NOMO-1 treated with DMSO at 0.1 percent for 48 hours (cell line): ENCODE measurements at regions not wholly inside any gene's neighbourhood (a gene's known extent, or its start where the extent isn't known, plus 50 kb on each side); places are given as distances from the start of the nearest gene placed in this dataset.
A peak's percentile ranks its signal among the peaks of the same experiment; 100 is the strongest.
"Not testable (repeated sequence)": the region's sequence is repeated elsewhere in the genome, so short reads cannot be mapped to it uniquely, and the experiment has no call there.

ENCODE experiments used
- DNase-seq: peaks from one replicate; lab custom pipeline; 2025; ENCODE audit not compliant: unreplicated experiment; lab: John Stamatoyannopoulos, UW

DNA sequence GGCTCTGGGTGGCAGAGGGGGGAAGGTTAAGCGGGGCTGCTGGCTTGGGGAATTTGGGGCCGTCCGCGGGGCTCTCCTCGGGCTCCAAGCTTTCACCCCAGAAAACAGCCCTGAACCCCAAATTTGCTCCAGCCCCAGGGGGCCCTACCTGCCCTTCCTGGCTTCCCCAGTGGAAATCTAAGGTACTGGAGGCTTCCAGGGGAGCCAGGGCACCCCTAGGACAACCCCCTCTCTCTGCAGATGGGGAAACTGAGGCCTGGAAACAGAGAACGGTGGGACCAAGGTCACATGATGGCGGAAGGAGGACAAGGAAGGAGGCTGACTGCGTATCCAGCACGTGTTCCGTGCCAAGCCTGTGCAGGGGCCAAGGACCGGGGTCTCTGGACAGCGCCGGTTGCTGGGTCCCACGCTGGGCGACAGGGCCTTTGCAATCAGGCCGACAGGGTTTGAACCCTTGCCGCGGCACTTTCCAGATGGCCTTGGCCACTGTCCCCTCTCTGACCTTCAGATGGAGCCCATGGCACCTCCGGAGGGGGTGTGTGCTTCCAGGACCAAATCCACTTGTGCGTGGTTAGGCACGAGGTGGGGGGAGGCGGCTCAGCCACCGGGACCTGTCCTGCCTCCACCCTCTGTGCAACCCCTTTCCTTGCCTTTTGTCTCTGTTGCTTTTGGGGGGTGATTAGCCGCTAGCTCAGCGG lies 183.1 kb downstream of the C9orf50 start:
- no peak for DNase-seq

DNA sequence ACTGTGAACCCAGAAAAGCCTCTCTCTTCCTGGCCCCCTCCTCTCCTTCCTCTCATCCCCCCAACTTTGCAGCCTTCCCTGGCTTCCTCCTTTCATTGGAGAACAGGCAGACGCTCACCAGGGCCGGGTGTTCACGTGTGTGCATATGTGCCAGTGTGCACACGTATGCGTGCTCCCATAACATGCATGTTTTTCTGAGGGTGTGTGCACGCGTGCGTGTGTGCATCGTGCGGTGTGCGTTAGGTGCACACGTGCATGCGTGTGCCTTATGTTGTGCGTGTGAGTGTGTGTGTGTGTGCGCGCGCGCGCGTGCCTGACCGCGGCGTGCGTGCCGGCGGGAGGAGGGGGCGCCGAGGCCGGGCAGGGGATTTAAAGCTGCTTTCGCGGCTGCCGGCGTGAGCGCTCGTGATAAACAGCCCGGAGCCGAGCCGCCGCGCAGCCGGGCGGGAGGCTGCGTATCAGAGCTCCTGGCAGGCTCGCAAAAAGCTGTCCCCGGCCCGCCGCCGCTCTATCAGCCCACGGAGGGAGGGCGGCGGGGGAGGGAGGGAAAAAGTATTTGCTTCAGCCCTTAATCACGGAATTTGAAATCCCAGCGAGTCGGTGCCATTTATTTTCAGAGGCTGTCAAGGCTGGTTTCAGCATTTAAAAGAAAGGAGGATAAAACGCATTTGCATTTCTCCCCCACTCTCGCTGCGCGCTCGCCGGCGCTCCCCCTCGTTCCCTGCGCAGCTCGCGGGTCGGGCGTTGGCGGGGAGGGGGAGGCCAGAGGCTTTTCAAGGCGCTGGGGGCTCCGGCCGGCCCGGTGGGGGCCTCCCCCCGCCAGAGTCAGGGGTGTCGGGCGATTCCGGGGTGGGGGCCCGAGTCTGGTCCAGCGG lies 183.9 kb downstream of the C9orf50 start:
- DNase-seq: peak; percentile 24

DNA sequence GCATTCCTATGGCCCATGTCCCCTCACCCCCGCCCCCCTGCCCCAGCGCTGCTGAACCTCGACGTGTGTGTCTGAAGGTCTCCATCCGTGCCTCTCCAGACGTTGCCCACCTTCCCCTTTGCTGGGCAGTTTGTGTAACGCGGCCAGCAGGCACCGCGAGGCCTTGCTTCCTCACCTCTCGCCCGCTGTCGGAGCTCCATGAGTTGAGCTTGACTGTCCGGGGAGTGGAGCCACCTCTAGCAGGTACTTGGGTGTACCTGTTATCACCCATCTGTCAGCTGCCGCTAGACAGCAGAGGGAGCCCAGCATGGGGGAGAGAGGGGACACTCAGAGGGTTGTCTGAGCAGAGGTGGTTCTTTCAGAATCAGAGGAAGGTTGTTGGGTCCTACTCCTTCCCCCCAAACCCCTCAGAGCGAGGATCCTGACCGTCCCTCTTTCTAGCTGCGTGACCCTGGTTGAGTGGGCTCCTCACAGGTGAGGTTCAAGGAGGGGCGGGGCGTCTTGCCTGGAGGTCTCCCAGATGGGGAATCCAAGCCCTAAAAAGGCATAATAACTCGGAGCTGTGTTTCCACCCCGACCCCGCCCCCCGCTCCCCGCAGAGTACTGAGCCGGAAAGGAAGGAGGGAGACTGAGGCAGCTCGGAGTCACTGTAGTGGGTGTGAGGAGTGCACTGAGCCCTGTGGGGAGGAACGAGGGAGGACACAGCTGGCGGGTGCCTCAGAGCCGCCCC lies 184.7 kb downstream of the C9orf50 start:
- no peak for DNase-seq

DNA sequence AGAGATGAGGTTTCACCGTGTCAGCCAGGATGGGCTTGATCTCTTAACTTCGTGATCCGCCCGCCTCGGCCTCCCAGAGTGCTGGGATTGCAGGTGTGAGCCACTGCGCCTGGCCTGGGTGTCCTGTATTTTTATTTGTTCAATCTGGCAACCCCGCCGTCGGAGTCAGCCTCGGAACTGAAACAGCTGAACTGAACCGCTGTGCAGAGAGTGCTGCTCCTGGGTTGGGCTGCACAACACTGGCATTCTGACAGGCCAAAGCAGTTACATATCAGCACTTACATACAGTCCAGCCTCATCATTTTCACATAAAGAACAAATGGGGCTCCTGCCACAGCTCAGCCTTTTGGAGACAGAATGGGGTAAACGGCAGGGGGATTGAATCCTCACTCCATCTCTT lies 185.6 kb downstream of the C9orf50 start:
- no peak for DNase-seq

DNA sequence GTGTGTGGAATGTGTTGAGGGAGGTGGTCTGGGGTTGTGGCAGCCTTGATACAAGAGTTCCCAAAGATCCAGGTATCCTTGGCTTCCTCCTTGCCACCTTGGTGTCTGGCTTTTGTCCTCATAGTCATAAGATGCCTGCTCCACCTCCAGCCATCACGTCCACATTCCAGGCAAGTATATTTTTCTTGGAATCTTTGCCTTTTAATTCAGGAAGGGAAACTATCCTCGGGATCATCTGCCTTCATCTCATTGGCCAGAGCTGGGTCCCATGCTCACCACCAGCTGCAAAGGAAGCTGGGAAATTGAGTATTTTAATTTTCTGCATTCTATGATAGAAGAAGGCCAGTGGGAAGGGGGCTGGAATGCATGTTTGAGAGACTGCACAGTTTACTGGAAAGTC lies 186.7 kb downstream of the C9orf50 start:
- DNase-seq: no peak

DNA sequence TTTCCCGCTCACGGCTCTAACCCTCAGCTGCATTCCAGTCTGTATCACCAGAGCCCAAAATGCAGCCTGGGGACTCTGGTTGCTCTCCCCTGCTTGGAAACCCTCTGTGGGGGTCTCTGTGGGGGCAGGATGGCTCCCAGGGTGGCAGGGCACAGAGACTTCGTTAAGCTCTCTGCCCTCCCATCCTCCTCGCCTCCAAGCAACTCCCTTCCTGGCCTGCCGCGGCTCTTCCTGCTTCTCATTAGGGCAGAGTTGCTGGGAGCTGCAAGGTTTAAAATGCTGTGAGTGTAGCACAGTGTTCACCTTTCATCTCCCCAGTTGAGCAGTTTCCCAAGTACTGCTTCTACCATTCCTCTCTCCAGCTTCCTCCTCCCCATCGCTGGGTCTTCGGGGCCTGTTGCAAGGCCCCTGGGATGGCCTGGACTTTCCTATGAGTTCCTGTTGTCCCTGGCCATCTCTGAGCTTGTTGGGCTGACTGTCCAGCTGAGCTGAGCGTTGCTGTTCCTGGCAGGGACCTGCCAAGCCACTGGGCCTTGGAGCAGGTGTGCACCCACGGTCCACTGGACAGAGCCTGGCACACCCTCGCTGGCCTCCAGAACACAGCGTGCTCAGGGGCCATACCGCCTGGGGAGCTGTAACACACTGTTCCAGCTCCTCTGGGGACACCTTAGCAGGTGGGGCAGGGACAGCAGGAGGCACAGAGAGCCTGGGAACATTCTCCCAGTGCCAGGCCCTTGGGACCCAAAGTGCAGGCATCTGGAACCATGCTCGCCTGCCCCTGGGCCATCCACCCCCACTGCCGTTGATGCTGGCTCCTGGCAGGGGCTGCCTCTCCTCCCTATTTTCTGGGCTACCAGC lies 188.4 kb downstream of the C9orf50 start:
- no peak for DNase-seq

DNA sequence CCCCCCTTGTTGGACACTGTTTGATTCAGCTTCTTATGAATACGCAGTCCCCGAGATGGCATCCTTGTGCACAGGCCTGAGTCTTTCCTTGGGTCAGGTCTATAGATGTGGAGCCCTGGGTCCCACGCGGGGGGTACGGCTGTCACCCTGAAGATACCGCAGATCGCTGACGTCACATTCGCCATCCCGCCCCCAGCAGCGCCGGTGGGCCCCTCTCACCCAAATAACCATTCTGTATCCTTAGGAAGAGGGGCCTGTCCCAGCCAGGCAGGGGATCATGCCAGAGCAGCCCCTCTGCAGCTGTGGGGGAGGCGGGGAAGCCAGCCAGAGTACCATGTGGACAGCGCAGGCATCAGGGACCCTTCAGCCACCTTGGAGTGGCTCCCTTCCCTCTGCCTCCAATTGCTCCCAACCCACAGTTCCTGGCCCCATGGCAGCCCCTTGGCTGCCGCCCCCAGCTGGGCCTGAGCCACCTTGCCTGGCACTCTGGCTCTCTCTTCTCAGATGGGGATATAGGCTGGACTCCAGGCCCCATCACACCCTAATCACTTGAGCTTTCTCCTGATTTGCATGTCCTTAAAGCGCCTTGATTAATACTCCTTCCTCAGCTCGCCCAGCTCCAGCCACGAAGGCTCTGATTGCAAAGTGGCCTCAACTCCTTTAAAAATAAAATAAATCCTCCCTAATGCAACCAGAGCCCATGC lies 189.8 kb downstream of the C9orf50 start:
- no peak for DNase-seq

DNA sequence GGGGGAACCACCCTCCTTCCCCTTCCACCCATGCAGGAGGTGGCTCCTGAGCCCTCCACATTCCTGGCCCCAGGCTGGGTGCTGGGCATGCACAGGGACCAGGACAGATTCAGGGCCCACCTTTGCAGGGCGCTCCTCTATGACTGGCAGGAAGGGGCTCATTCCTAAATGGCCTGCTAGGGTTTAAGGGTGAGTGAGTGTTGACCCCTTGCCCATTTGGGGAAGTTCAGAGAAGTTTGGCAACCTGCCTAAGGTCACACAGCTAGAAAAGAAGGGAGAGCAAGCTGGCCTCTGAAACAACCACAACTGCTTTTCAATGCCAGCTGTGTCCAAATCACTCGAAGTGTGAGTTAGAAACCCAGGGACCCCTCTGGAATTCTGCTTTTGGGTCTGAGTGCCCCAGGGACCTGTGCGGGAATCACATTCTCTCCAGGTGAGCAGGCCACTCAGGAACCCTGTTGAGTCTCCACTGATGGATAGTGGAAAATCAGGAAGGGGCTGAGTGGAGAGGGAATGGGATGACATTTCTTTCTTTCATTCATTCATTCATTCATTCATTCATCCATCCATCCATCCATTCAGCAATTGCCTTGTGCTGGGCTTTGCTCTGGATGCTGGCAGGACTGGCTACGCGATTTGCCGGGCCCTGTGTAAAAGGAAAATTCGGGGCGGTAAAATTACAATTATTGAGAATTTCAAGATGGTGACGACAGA lies 191.9 kb downstream of the C9orf50 start:
- no peak for DNase-seq

DNA sequence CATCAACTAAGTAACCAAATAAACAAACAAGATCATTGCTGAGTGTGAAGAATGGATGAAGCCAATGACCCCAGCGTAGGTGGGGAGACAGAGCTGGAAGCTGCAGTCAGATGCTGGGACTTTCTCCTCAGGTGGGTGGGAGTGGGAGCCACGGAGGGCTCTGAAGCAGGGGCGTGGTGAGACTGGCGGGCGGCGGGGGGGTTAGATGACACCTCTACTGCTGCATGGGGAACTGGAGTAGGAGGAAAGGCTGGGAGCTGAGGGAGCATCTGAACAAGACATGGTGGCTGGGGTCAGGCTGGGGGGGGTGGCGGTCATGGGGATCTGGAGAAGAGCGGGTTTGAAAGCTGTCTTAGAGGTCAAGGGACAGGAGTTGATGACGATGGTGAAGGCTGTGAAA lies 193.8 kb downstream of the C9orf50 start:
- DNase-seq: no peak

DNA sequence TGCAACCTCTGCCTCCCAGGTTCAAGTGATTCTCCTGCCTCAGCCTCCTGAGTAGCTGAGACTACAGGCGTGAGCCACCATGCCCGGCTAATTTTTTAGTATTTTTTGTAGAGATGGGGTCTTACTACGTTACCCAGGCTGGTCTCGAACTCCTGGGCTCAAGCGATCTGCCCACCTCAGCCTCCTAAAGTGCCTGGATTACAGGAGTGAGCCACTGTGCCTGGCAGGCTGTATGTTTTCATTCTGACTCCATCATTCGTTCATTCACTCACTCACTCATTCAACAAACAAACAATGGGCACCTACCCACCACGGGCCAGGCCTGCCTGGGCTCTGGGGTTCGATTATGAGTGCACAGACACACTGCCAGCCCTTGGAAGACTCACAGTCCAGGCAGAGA lies 197.1 kb downstream of the C9orf50 start:
- not testable (repeated sequence) for DNase-seq

DNA sequence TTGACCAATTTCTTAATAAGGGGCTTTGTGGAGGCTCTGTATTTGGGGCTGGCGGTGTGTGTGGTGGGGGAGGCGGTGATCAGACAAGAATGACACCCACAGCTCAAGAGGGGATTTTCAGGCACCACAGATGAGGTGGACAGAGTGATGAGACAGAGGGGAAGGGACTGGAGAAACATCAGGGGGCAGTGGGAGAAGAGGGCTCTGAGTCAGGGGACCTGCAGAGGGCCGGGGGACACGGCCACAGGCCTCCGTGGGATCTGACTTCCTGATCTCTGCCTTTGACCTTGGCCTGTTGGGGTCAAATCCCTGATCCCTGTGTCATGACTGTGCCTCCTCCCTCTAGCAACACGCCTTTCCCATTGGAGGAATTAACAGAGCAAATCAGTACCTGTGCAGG lies 197.7 kb downstream of the C9orf50 start:
- no peak for DNase-seq

DNA sequence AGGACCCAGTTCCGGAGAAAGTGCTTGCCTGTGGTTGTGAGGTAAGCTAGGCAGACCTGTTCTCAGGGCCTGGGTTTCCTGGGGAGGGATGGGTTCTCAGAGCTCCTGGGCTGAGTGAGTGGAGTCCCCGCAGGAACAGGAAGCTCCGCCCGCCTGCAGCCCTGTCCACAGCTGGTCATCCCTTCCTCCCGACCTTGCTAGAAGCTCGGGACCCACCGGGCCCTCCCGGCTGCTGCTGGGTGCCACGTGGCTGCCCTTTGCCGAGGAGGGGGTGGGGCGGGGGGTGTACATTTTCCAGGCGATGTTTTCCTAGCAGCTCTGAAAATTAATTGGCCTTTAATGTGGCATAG lies 198.1 kb downstream of the C9orf50 start:
- DNase-seq: no peak

DNA sequence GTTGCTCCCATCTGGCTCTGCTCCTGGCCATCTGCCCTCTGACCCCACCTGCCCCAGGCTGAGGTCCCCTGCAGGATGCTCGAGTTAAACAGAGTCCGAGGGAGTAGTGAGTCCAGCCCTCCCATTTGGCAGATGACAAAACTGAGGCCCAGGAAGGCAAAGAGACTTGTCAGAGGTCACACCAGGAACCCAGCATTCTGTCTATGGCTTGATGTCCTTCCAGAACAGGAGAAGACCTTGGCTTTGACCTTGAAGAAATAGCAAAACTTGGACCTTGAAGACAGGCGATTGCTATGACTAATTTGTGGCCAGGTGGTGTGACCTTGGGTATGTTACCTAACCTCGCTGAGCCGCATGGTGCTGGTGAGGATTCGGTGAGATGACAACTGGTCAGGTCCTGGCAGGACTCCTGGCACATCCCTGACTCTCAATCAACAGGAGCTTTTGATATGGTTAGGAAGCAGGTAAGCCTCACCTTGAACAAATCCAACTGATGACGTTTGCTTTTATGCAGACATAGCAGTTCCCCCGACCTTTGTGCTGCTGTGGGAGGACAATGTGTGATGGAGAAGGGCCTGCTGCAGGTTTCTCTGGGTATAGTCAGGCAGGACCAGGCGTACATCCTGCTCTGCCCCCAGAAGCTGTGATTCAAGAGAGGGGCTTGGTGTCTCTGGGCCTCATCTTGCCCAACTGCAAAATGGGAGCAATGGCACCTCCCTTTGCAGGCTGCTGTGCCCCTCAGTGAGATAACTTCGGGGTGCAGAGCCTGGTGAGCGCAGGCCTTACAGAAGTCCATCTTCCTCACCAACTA lies 198.7 kb downstream of the C9orf50 start:
- no peak for DNase-seq

DNA sequence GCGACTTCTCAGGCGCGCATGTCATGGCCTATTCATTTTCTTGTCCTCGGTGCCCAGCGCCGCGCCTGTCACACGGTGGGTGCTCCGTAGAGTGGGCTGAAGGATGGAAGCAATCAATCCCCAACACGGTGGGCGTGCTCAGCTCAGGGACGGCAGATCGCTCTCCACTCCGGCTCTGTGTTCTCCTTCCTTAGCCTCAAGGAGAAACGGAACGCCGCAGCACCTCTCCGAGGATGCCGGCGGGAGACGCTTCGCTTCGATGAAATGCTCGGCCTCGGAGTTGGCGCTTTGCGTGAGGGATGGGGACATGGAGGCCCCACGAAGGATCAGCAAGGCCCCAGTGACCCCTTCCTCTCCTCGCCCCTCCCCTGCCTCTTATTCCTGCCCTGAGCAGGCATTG lies 199.5 kb downstream of the C9orf50 start:
- no peak for DNase-seq

DNA sequence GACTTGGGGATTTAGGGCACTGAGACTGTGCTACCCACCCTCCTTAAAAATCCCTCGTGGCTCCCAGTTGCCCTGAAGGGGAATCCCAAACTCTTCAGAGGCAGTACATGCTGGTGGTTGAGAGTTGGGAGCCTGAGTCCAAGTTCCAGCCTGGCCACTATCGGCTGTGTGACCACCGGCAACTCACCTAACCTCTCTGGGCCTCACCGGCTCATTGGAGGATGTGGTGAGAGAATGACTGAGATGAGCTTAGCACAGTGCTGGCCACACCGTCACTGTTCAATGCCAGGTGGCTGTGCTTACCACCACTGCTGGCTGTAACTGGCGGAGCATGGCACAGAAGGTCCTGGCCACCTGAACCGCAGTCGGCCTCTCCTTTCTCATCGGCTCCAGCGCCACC lies 200.2 kb downstream of the C9orf50 start:
- DNase-seq: no peak

DNA sequence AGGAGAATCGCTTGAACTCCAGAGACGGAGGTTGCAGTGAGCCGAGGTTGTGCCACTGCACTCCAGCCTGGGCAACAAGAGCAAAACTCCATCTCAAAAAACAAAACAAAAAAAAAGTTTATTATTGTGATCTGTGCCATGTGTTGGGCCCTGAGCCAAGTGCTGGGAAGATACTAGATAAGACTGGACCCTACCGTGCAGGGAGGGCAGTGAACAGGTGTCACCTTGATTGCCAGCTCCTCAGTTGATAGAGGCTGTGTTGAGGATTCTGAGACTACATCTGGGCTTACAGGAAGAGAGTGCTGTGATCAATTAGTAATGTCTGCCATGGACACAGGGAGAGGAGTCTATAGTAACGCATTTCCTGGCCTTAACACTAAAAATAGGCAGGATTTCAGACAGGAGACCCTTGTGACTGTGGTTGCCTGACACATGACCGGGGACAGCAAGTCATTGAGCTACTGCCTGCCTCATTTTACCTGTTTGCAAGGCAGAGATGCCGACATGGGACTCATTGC lies 201.5 kb downstream of the C9orf50 start:
- DNase-seq: no peak

DNA sequence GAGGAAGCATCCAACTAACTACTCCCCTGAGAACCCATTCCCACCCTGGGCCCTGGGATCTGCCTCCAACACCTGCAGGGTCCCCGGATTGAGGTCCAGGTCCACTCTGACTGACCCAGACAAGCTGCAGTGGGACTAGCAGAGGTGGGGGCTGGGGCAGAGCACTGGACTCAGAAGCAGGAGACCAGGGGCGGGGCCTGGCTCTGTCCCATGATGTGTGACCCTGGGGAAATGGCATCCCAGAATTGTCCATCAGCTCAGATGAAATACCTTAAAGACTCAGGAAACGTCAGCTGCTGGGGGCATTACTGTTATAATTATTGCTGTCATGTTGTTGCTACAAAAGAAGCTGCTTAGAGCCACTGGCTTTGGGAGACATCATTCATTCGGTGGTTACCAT lies 202.4 kb downstream of the C9orf50 start:
- no peak for DNase-seq

DNA sequence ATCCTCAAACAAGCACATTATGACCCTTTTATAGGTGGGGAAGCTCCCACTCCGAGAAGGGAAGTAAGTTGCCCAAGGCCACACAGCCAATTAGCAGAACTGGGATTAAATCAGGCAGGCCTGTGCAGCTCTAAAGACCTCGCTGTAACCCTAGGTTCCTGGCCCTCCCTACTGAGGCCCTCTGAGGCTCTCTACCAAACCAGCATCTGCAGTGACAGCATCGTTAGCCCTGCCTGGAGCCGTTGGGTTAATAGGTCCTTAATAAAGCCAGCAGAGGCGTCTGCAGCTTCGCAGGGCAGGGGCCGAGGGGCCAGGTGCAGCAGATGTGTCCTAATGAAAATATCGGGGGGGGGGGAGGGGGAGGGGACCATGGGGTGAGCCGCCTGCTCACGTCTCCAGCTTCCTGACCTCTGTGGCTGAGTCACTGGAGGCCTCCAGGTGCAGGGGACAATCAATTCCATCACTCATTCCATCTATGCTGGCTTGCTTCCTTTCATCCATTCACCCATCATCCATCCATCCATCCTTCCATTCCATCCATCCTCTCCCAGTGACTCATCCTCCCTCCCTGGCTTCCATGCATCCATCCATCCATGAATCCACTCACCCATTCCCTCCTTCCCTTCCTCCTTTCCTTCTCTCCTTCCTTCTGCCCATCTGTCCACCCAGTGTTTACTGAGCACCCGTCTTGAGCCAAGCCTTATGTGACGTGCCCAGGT lies 203.9 kb downstream of the C9orf50 start:
- DNase-seq: peak; percentile 68
